Neural progenitor cell (in vitro differentiated cells): ENCODE measurements at regions not wholly inside any gene's neighbourhood (a gene's known extent, or its start where the extent isn't known, plus 50 kb on each side); places are given as distances from the start of the nearest gene placed in this dataset.

Experiments
- EZH2 ChIP-seq: fragments of 200-600 bp; sonication (generic); IDR thresholded peaks from 2 replicates; pipeline ENCODE4 v1.6.1; 2017; ENCODE audit warnings: antibody characterized with exemption, mild to moderate bottlenecking, moderate library complexity
- EZH2phosphoT487 ChIP-seq: fragments of 200-600 bp; sonication (generic); IDR thresholded peaks from 2 replicates; pipeline ENCODE4 v1.6.1; 2017; ENCODE audit warnings: antibody characterized with exemption
- TF ChIP-seq, protein P1 (sequence below): fragments of 200-600 bp; sonication (generic); IDR thresholded peaks from 2 replicates; pipeline ENCODE4 v1.5.1; 2017; ENCODE audit warnings: antibody characterized with exemption, mild to moderate bottlenecking

GRCh38 chr10:4736183-4736582 is 89.8 kb upstream of the AKR1E2 start:
- no peak for TF ChIP-seq EZH2phosphoT487
- TF ChIP-seq, protein P1, sequence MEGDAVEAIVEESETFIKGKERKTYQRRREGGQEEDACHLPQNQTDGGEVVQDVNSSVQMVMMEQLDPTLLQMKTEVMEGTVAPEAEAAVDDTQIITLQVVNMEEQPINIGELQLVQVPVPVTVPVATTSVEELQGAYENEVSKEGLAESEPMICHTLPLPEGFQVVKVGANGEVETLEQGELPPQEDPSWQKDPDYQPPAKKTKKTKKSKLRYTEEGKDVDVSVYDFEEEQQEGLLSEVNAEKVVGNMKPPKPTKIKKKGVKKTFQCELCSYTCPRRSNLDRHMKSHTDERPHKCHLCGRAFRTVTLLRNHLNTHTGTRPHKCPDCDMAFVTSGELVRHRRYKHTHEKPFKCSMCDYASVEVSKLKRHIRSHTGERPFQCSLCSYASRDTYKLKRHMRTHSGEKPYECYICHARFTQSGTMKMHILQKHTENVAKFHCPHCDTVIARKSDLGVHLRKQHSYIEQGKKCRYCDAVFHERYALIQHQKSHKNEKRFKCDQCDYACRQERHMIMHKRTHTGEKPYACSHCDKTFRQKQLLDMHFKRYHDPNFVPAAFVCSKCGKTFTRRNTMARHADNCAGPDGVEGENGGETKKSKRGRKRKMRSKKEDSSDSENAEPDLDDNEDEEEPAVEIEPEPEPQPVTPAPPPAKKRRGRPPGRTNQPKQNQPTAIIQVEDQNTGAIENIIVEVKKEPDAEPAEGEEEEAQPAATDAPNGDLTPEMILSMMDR: no peak
- no peak for TF ChIP-seq EZH2
